ENCODE measurements at regions not wholly inside any gene's neighbourhood (a gene's known extent, or its start where the extent isn't known, plus 50 kb on each side); places are given as distances from the start of the nearest gene placed in this dataset.

DNA sequence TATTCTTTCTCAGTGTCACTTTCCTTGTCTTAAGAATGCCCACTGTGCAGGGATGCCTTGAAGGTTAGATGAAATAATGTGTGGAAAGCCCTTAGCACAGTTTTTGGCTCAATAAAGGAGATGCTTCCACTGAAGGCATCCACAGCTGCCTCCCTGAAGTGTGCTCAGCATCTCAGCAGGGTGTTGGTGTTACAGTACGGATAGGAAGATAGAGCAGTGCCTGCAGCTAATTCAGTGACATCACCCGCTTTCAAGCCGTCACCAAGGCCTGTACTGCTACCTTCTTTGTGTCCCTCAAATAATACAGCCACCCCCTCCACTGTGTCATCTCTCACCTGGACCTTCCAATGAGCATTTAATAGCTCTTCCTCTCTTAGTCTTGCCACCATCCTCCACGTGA, 59.0 kb downstream of the NDUFS5 start:
- DNase-seq (ENCODE audit: low read depth): no peak

DNA sequence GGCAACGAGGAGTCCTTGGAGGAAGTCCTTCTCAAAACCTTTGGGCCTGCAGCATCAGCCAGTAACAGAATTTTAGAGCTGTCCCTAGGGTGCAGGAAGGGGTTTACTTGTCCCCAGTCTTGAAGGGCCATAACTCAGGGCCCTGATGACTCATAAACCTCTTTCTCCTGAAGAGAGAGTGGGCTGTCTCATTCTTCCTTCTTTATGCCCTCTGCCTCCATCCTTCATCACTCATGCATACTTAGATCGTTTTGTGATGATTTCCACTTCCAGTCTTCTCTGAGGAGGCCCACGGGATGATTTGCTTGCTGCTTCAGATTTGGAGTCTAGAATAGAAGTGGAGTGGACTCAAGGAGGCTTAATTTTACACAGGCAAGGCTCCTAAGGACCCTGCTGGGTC, 60.2 kb downstream of the NDUFS5 start:
- no peak for DNase-seq (ENCODE audit: low read depth)

DNA sequence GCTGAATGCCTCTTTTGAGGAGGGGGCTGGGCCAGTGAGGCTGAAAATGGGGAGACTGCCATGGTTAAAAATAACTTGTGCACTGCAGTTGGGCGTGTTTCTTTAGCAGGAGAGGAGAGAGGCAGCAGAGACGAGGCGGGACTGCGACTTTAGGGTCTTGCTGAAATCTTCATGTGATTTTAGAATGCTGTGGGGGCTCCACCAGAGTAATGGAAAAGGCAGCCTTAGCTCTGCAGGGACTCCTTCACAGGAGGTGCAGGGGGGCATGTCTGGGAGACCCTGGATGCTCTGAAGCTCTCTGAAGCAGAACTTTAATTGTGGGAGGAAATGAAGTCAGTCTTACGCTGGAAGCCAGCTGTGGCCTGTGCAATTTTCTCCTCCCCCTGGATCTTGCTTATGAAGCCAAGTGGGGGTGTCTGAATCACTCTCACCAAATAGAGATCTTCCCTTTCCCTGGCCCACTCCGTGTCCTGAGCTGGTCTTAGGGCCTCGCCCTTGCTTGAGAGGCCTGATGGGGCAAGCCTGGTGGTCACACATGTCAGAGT, 60.8 kb downstream of the NDUFS5 start:
- DNase-seq (ENCODE audit: low read depth): no peak

DNA sequence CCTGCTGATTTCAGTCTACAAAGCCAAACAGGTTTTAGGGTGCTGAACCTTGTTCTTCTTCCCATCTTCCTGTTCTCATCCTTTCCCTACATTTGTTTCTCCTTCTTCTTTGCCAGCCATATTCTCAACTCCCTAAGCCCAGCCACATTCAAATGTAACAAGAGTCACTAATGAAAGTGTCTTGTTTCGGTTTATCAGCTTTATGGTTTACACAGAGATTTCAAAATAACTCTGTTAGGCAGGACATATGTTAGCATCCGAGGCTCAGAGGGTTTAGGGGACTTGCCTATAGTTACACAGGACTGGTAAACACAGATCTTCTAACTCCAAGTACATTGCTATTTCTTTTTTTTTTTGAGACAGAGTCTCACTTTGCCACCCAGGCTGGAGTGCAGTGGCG, 61.3 kb downstream of the NDUFS5 start:
- no peak for DNase-seq (ENCODE audit: low read depth)

DNA sequence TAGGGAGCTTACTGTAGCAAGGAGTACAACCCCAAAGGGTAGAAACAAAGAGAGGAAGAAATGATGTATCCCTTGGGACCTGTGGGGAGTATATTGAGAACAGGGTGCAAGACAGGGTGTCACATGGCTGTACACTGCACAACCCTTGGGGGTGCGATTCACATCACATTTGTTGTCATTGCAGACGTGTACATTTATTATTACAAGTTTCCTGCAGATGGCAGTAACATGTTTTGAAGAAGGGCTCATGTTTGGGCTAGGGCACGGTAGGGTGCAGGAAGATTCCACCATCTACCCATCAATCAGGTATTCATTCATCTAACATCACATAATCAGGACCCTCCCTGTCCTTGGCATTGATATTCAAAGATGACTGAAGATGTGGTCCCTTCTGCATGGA, 62.5 kb downstream of the NDUFS5 start:
- DNase-seq (ENCODE audit: low read depth): no peak

DNA sequence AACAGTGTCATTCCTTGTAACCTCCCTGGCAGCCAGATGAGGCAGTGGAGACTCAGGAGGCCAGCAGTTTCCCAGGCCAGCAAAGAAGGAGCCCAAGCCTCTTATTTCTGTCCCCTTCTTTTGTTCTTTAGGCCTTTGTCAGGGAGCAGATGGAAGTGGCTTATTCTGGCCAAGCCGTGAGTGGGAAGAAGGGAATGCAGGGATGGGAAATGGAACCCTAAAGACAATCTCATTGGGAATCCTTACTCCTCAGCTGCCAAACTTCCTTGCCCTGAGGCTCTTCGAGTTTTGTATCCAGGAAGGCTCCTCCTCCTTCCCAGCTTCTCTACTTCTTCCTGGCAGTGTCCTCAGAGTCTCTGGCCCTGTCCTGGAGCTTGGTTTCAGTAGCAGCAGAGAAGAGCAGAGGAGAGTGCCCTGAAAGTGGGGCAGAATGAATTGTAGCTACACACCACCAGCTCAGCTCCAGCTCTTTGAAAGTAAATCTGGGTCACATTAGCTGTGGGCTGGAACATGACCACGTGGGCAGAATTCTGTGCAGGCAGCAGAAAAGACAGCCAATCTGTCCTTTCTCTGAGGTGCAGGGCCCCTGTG, 63.9 kb downstream of the NDUFS5 start:
- no peak for DNase-seq (ENCODE audit: low read depth)

DNA sequence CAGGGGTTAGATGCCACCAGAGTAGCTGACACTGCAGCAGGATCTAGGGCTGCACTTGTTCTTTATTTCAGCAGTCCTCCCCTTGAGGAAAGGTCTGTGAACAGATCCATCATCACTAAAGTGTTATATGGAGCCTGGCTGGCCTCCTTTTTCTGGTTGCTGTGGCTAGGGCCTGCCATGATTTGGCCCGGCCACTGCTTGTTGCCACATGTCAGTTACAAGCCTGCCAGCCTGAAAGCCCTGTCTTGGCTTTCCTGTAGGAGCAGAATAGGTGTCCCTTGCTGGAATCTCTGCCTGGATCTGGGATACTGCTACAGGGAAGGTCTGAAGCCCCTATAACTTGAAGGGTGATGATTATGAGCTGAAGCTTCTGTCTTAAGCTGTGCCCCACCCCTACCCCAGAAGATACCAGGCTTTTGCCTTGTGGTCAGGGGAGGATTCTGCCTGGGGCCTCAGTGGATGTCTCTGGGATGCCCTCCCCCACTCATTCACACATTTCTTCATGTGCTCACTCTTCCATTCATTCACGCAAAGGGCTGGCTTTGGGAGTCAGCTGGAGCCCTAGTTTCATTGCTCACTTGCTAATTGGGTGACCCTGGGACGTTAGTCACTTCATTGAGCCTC, 64.7 kb downstream of the NDUFS5 start:
- no peak for DNase-seq (ENCODE audit: low read depth)

DNA sequence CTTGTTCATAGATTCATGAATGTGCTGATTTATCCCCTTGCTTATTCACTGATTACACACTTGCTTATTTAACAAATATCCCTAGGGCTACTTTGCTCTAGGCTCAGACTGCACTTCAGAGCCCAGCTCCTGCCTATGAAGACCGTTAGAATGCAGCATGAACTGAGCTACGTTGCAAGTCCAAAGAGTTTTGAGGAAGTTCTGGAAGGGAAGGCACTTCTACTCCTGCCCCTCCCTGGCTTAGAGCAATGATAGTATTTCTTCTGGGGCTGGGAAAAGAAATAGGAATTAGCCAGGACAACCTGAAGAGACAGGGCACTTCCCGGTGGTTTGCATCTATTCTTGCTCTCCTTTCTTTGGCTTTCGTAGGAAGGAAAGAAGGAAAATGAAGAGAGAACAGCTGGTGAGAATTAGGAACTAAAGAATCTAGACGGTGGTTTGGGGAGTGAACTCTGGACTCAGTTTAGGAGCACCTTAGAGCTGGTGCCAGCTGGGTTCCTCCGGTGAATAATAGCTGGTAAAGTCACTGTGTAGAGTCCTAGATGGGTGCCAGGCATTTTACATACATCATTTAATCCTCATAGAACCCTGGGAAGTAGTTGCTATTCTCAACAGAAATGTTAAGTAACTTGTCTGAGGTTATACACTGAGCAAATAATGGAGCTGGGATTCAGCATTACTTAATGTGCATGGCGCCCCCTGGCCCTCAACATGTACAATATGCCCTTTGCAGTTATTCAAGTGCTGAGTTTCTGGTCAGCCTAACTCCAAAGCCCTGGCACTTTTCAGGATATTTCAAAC, 65.9 kb downstream of the NDUFS5 start:
- peak; percentile 28 for DNase-seq (ENCODE audit: low read depth)

DNA sequence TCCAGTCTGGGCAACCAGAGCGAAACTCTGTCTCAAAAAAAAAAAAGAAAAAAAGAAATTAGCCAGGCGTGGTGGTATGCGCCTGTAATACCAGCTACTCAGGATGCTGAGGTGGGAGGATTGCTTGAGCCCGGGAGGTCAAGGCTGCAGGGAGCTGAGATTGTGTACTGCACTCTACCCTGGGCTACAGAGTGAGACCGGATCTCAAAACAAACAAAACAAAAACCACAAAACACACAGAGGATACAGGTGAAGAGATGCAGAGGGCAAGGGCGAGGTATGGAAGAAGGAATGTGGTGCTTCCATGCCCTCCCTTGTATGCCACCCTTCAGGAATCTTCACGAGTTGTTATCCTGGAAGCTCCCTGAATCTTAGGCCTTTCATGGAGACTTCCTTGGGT, 68.5 kb downstream of the NDUFS5 start:
- no peak for DNase-seq (ENCODE audit: low read depth)

DNA sequence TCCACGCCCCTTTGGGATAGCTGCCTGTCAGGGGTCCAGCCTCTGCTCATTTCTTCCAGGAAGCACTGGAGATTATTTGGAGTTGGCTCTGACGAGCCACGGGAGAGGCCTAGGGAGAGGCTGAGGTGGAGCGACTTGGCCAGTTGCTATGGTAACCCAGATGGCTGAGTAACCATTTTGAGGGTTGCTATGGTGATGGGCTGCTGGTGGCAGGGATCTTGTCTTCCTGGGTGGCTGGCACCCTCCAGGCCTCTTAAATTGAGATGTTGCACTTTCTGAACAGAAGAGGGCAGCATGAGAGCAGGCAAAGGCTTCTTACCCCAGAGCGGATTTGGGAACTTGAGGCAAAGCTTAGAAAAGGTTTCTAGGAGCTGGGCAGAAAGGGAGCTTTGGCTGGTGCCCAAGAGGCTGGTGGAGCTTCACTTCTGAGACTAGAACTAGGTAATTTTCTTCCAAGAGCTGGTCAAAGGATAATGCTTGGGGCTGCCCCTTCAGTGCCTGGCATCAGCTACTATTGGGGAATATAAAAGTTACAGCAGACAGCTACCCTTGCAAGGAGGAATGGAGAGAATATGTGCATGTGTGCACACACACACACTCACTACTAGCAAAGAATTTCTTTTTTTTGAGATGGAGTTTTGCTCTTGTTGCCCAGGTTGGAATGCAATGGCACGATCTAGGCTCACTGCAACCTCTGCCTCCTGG, 72.5 kb downstream of the NDUFS5 start:
- DNase-seq (ENCODE audit: low read depth): peak; percentile 38

DNA sequence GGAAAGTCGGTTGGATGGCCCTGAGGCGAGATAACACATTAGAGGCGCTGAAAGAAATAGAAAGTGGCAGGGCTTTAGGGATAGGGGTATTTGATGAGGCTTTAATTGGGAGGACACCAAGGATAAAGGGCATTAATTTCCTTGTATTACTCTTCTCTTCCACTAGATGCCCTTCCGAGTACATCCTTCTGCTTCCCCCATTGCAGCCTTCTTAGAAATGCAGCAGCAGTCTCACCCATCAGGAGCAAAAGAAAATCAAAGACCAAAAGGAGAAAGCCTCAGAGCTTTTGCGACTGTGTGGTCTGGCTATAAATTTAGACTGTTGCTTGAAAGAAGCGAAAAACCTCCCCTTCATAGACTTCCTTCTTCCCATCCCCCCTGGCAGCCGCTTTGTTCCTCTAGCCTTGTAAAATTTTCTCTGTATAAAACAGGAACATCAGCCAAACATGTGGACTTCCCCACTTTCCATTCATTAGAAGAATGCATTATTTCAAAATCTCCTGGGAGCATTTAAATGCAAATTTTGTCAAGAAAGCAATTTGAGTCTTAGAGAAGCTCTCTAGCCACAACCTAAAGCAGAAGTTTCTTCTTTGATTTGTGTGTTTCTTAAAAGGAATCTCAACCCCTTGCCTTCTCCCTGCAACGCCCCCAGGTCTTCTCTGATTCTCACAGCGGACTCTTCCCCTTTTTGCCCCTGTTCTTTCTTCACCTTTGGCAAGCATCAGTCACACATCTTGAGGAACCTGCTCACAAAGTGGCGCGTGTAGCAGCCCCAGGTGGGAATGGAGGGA, 76.6 kb downstream of the NDUFS5 start:
- no peak for DNase-seq (ENCODE audit: low read depth)

DNA sequence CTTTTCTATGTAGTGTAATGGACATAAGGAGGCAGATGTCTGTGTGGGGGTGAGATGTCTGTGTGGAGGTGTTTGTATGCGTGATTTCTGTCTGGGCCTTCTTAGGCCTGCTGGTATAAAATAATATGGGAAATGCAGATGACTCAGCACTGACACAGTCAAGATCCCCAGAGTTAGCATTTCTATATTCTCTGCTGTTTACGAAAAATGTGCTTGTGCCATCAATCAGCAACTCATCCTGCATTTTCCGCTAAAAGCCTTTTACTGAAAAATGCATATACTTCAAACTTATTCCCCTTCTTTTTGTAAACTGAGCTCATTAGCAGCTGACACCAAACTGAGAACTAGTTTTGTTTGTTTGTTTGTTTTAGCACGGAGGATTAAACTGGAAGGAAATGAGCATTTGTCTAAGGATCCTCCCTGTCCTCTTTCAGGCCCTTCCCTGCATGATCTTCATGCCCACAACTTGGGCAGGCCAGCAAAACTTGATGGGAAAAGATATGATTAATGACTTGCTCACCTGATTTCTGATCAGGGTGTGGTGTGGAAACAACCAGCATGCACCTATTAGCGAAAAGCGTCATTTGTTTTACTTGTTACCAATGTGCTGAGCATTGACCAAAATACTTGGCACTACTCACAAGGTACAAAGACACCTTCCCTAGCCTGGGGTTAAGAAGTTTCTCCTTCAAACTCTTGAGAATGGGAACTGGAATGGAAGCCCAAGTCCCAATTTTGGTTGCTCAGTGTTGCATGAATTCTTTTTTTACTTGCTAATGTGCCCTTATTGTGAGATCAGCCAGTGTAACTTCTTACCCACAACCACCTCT, 77.4 kb downstream of the NDUFS5 start:
- no peak for DNase-seq (ENCODE audit: low read depth)

DNA sequence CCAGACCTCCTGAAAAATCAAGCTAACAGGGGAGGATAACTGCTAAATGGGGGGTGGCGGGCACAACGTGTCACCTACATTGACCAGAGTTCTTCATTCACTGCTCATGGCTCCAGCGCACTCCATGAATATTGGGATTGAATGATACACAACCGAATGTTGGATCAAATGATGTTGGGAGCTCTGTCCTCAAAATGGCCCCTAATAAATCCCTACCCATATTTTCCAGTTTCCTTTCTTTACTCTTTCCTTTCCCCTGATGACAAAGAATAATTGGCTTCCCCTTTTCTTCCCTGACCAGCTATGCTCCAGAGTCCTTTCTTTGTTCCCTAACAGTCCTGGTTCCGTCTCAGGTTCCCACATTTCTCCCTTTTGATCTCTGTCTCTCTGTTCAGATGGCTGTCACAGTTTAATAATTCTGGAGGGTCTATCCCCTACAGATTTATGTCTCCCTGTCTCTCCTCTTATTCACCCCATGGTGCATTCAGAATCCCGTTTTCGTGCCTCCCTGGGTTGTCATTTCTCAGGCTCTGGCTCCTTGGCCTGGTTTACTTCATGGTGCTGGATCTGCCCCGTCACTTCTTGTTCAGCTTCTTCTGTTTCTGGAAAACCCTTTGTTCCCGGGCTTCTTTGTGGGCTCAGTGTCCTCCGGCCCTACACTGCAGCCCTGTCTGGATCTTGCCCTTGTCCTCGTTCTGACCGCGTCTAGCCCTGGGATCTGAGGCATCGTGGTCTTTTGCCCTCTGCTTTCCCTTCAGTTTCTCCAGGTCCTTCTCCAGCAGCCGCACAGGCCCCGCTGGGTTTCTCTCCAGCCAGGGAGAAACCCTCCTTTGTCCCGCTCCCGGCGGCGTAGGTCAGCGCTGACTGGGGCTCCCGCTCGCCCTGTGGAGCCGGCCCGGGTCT, 78.3 kb downstream of the NDUFS5 start:
- DNase-seq (ENCODE audit: low read depth): no peak

DNA sequence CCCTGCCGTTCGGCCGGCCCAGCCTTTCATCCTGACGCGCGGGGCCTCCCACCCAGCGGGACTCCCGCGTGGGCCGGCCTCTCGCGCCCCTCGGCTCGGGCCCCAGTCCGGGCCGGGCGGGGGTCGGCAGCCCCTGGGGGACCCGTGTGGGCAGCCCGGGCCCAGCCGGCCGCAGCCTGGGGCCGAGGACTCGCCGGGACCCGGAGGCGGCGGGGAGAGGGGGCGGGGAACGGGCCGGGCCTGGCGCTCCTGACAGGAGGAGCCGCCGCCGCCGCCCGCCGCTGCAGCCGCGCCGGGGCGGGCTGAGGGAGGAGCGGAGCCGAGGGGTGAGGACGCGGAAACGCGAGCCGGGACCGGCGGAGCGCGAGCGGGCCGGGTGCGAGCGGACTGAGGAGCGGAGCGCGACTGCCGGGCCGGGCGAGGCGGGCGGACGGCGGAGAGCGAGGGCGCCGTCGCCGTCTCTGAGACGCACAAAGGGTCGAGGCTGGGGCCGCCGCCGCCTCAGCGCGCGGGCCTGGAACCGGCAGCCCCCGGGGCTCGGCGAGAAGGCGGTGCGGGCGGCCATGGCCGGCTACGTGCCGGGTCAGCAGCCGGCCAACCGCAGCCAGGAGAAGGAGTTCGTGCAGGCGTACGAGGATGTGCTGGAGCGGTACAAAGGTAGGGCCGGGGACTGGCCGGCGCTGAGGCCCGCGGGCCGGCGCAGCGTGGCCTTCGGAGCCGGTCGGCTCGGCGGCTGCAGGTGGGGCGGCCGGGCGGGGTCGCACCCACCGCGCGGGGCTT, 79.1 kb downstream of the NDUFS5 start:
- peak; percentile 21 for DNase-seq (ENCODE audit: low read depth)

DNA sequence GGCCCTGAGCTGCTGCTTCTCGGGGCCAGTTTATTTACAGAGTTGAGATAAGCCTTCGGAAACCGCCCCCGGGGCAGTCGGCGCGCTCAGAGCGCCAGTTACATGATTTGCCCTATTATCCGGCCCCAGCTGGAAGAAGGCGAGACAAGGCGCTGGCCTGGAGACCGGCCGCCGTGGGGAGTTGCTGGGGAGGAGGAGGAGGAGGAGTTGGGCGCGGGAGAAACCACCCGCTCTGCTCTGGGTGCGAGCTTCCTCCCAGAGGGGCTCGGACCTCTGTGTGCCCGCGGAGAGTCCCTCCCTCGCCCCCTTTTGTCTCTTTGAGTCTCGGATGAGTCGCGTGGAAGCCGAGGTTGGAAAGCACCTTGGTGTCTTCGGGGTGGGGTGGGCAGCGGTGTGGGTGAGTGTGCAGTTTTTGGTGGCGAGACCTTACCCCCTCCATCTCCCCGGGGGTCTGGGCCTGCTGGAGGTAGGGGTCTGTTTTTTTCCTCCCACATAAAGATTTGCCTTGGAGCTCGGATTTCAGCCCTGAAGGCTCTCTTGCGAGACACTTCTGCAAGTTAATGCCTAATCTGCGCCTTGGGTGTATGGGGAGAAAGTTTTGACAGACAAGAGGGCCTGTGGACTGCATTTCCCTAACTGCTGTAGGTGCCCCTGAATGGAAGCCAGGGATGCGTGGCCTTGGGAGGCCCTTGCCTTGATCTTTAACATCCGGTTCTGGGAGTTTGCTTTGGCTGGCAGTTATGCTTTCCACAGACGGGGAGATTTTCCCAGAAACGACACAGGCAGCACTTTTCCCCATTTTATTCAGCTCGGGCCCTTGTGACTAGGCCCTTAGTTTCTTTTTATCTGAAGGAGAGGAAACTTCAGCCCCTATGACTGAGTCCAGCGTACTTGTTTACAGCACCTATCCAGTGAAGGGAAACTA, 80.0 kb downstream of the NDUFS5 start:
- DNase-seq (ENCODE audit: low read depth): peak; percentile 30

DNA sequence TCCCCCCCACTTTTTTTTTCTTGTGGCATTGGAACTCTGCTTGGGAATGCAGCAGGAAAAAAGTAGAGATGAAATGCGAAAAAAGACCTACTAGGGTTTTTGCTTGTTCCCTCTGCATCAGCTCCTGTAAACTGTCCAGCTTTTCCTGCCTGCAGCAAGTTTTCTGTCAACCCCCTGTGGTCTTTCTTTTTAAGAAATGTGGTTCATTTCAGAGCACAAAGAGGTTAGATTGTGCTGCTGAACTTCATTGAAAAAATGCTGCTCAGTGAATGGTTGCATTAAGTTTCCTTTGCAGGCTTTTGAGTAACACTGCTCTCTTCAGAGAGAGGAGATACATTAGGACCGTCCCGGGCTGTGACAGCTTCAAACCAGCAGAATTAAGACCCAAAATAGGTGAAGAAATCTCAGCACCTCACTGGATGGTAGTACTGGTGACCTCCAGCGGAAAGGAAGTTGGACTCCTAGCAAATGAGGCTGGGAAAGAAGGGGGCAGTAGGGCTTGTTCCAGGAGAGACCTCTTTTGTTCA, 80.7 kb downstream of the NDUFS5 start:
- no peak for DNase-seq (ENCODE audit: low read depth)
